ENCODE measurements at regions not wholly inside any gene's neighbourhood (a gene's known extent, or its start where the extent isn't known, plus 50 kb on each side); places are given as distances from the start of the nearest gene placed in this dataset.

- H4K91ac ChIP-seq (ENCODE audit: low read depth, low read length, poor library complexity): no peak overlapping the region
- H3K4me2 ChIP-seq (ENCODE audit: insufficient read depth, low read length, poor library complexity, severe bottlenecking): no peak overlapping the region
- no peak overlapping the region for H4K8ac ChIP-seq (ENCODE audit: low read depth, low read length)
- no peak overlapping the region for H2BK5ac ChIP-seq (ENCODE audit: low read length)
- no CpG with 5 or more reads among the region's 1 CpG for WGBS, 2 donors (ENCODE audit: extremely low coverage in 2 of 2, insufficient read length in 2 of 2, insufficient replicate concordance in 1 of 2)
- H3K79me1 ChIP-seq (ENCODE audit: low read depth, low read length): no peaks in the 10 kb centered on the region
- H3K36me3 ChIP-seq (replicated peaks in 1 of 2; ENCODE audit: control insufficient read depth in 2 of 2, insufficient read depth in 2 of 2, low read length in 2 of 2): no peaks in the 10 kb centered on the region
- H3K27ac ChIP-seq (replicated peaks; ENCODE audit: low read length): no peak overlapping the region
- no peak for DNase-seq (ENCODE audit: low spot score)
- H3K4me1 ChIP-seq (ENCODE audit: control insufficient read depth in 2 of 2, insufficient read depth in 1 of 2, low read depth in 1 of 2, low read length in 2 of 2): peaks cover 1 to 8% of the 10 kb centered on the region in 2 donors
- no peaks in the 10 kb centered on the region for H3K9me3 ChIP-seq (replicated peaks in 1 of 2; ENCODE audit: control insufficient read depth in 2 of 2, insufficient read depth in 1 of 2, low read depth in 1 of 2, low read length in 2 of 2)
- H3K4me3 ChIP-seq (ENCODE audit: low read length in 2 of 2): no peak overlapping the region
- H3K23ac ChIP-seq (ENCODE audit: low read depth, low read length, poor library complexity): no peak overlapping the region
- H3K9ac ChIP-seq (ENCODE audit: low read depth, low read length, poor library complexity): no peak overlapping the region
- H3K18ac ChIP-seq (ENCODE audit: low read length): no peak overlapping the region
- H2BK12ac ChIP-seq (ENCODE audit: low read length): no peak overlapping the region
- peak overlapping the region; percentile 53 for H2AFZ ChIP-seq (ENCODE audit: low read length)
- no peaks in the 10 kb centered on the region for H3K27me3 ChIP-seq (ENCODE audit: control insufficient read depth in 3 of 3, insufficient read depth in 3 of 3, low read depth in 1 of 3, low read length in 3 of 3)
- H2BK120ac ChIP-seq (ENCODE audit: low read depth, low read length): no peak overlapping the region
- H3K14ac ChIP-seq (ENCODE audit: low read length): no peak overlapping the region
- no peak overlapping the region for H3K4ac ChIP-seq (ENCODE audit: low read length)
- H2AK5ac ChIP-seq (ENCODE audit: low read depth, low read length): no peak overlapping the region
- no peak overlapping the region for H2BK15ac ChIP-seq (ENCODE audit: low read length)
These were observed 379.4 kb downstream of the PLPP3 start for GRCh38 chr1:56199956-56200355.

GRCh38 chr1:56199061-56199460 lies 380.3 kb downstream of the PLPP3 start:
- H3K27me3 ChIP-seq (ENCODE audit: control insufficient read depth in 3 of 3, insufficient read depth in 3 of 3, low read depth in 1 of 3, low read length in 3 of 3): no peaks in the 10 kb centered on the region
- no peaks in the 10 kb centered on the region for H3K9me3 ChIP-seq (replicated peaks in 1 of 2; ENCODE audit: control insufficient read depth in 2 of 2, insufficient read depth in 1 of 2, low read depth in 1 of 2, low read length in 2 of 2)
- no peak overlapping the region for H3K4ac ChIP-seq (ENCODE audit: low read length)
- no peak overlapping the region for H2BK12ac ChIP-seq (ENCODE audit: low read length)
- H2BK120ac ChIP-seq (ENCODE audit: low read depth, low read length): no peak overlapping the region
- H3K4me2 ChIP-seq (ENCODE audit: insufficient read depth, low read length, poor library complexity, severe bottlenecking): no peak overlapping the region
- WGBS, 2 donors (ENCODE audit: extremely low coverage in 2 of 2, insufficient read length in 2 of 2, insufficient replicate concordance in 1 of 2): no CpG with 5 or more reads among the region's 2 CpGs
- H3K36me3 ChIP-seq (replicated peaks in 1 of 2; ENCODE audit: control insufficient read depth in 2 of 2, insufficient read depth in 2 of 2, low read length in 2 of 2): no peaks in the 10 kb centered on the region
- H3K4me3 ChIP-seq (ENCODE audit: low read length in 2 of 2): no peak overlapping the region
- no peak overlapping the region for H3K14ac ChIP-seq (ENCODE audit: low read length)
- H3K4me1 ChIP-seq (ENCODE audit: control insufficient read depth in 2 of 2, insufficient read depth in 1 of 2, low read depth in 1 of 2, low read length in 2 of 2): peaks cover 1 to 8% of the 10 kb centered on the region in 2 donors
- H4K8ac ChIP-seq (ENCODE audit: low read depth, low read length): no peak overlapping the region
- no peak overlapping the region for H2BK5ac ChIP-seq (ENCODE audit: low read length)
- no peak overlapping the region for H3K9ac ChIP-seq (ENCODE audit: low read depth, low read length, poor library complexity)
- H3K23ac ChIP-seq (ENCODE audit: low read depth, low read length, poor library complexity): no peak overlapping the region
- no peak for DNase-seq (ENCODE audit: low spot score)
- H3K18ac ChIP-seq (ENCODE audit: low read length): no peak overlapping the region
- H3K79me1 ChIP-seq (ENCODE audit: low read depth, low read length): no peaks in the 10 kb centered on the region
- no peak overlapping the region for H2AFZ ChIP-seq (ENCODE audit: low read length)
- no peak overlapping the region for H2BK15ac ChIP-seq (ENCODE audit: low read length)
- H3K27ac ChIP-seq (replicated peaks; ENCODE audit: low read length): no peak overlapping the region
- no peak overlapping the region for H2AK5ac ChIP-seq (ENCODE audit: low read depth, low read length)
- H4K91ac ChIP-seq (ENCODE audit: low read depth, low read length, poor library complexity): no peak overlapping the region

- Histone ChIP-seq H2BK15ac (ENCODE audit: low read length) (no peak overlapping the region), H3K18ac (ENCODE audit: low read length) (no peak overlapping the region), H2BK12ac (ENCODE audit: low read length) (no peak overlapping the region), H3K9me3 (replicated peaks in 1 of 2; ENCODE audit: control insufficient read depth in 2 of 2, insufficient read depth in 1 of 2, low read depth in 1 of 2, low read length in 2 of 2) (no peaks in the 10 kb centered on the region), H2AFZ (ENCODE audit: low read length) (no peak overlapping the region), H3K27me3 (ENCODE audit: control insufficient read depth in 3 of 3, insufficient read depth in 3 of 3, low read depth in 1 of 3, low read length in 3 of 3) (no peaks in the 10 kb centered on the region), H4K8ac (ENCODE audit: low read depth, low read length) (no peak overlapping the region), H2BK120ac (ENCODE audit: low read depth, low read length) (no peak overlapping the region), H3K36me3 (replicated peaks in 1 of 2; ENCODE audit: control insufficient read depth in 2 of 2, insufficient read depth in 2 of 2, low read length in 2 of 2) (no peaks in the 10 kb centered on the region), H3K4me2 (ENCODE audit: insufficient read depth, low read length, poor library complexity, severe bottlenecking) (no peak overlapping the region), H2AK5ac (ENCODE audit: low read depth, low read length) (no peak overlapping the region), H3K79me1 (ENCODE audit: low read depth, low read length) (no peaks in the 10 kb centered on the region), H3K4me1 (ENCODE audit: control insufficient read depth in 2 of 2, insufficient read depth in 1 of 2, low read depth in 1 of 2, low read length in 2 of 2) (peaks cover 1 to 8% of the 10 kb centered on the region in 2 donors), H3K27ac (replicated peaks; ENCODE audit: low read length) (no peak overlapping the region), H3K4me3 (ENCODE audit: low read length in 2 of 2) (no peak overlapping the region), H3K23ac (ENCODE audit: low read depth, low read length, poor library complexity) (no peak overlapping the region), H3K9ac (ENCODE audit: low read depth, low read length, poor library complexity) (no peak overlapping the region), H2BK5ac (ENCODE audit: low read length) (no peak overlapping the region), H3K4ac (ENCODE audit: low read length) (no peak overlapping the region), H3K14ac (ENCODE audit: low read length) (no peak overlapping the region), H4K91ac (ENCODE audit: low read depth, low read length, poor library complexity) (no peak overlapping the region)
- WGBS, 2 donors (ENCODE audit: extremely low coverage in 2 of 2, insufficient read length in 2 of 2, insufficient replicate concordance in 1 of 2): no CpG with 5 or more reads among the region's 2 CpGs
- no peak for DNase-seq (ENCODE audit: low spot score)
These were observed 381.4 kb downstream of the PLPP3 start for GRCh38 chr1:56197946-56198345.

GRCh38 chr1:56196839-56197238 lies 382.5 kb downstream of the PLPP3 start:
- Histone ChIP-seq H2AK5ac (ENCODE audit: low read depth, low read length) (no peak overlapping the region), H2AFZ (ENCODE audit: low read length) (no peak overlapping the region), H3K14ac (ENCODE audit: low read length) (no peak overlapping the region), H3K79me1 (ENCODE audit: low read depth, low read length) (no peaks in the 10 kb centered on the region), H3K4ac (ENCODE audit: low read length) (no peak overlapping the region), H3K4me3 (ENCODE audit: low read length in 2 of 2) (no peak overlapping the region), H3K9me3 (replicated peaks in 1 of 2; ENCODE audit: control insufficient read depth in 2 of 2, insufficient read depth in 1 of 2, low read depth in 1 of 2, low read length in 2 of 2) (no peaks in the 10 kb centered on the region), H3K18ac (ENCODE audit: low read length) (no peak overlapping the region), H4K8ac (ENCODE audit: low read depth, low read length) (no peak overlapping the region), H3K4me1 (ENCODE audit: control insufficient read depth in 2 of 2, insufficient read depth in 1 of 2, low read depth in 1 of 2, low read length in 2 of 2) (peaks cover 1 to 8% of the 10 kb centered on the region in 2 donors), H3K27ac (replicated peaks; ENCODE audit: low read length) (no peak overlapping the region), H2BK15ac (ENCODE audit: low read length) (no peak overlapping the region), H3K36me3 (replicated peaks in 1 of 2; ENCODE audit: control insufficient read depth in 2 of 2, insufficient read depth in 2 of 2, low read length in 2 of 2) (no peaks in the 10 kb centered on the region), H2BK120ac (ENCODE audit: low read depth, low read length) (no peak overlapping the region), H3K23ac (ENCODE audit: low read depth, low read length, poor library complexity) (no peak overlapping the region), H2BK5ac (ENCODE audit: low read length) (no peak overlapping the region), H3K27me3 (ENCODE audit: control insufficient read depth in 3 of 3, insufficient read depth in 3 of 3, low read depth in 1 of 3, low read length in 3 of 3) (no peaks in the 10 kb centered on the region), H4K91ac (ENCODE audit: low read depth, low read length, poor library complexity) (no peak overlapping the region), H3K9ac (ENCODE audit: low read depth, low read length, poor library complexity) (no peak overlapping the region), H2BK12ac (ENCODE audit: low read length) (no peak overlapping the region), H3K4me2 (ENCODE audit: insufficient read depth, low read length, poor library complexity, severe bottlenecking) (no peak overlapping the region)
- DNase-seq (ENCODE audit: low spot score): no peak
- WGBS, 2 donors (ENCODE audit: extremely low coverage in 2 of 2, insufficient read length in 2 of 2, insufficient replicate concordance in 1 of 2): no CpG with 5 or more reads among the region's 2 CpGs

All from neuronal stem cell (in vitro differentiated cells).